ENCODE measurements at regions not wholly inside any gene's neighbourhood (a gene's known extent, or its start where the extent isn't known, plus 50 kb on each side); places are given as distances from the start of the nearest gene placed in this dataset.

GRCh38 chr9:13613296-13613695, 333.8 kb upstream of the MPDZ start:
- TF ChIP-seq RXRA (IDR thresholded peaks at IDR 0.05) (no peak), ATF3 (IDR thresholded peaks at IDR 0.05) (no peak), SP1 (IDR thresholded peaks at IDR 0.05) (no peak), GABPA (IDR thresholded peaks at IDR 0.05 in 1 of 2, conservative IDR thresholded peaks at IDR 0.05 in 1 of 2) (no peak), YY1 (IDR thresholded peaks at IDR 0.05) (no peak), CTCF (IDR thresholded peaks at IDR 0.05; ENCODE audit: low read depth, low read length, missing input control) (no peak), FOXA2 (IDR thresholded peaks at IDR 0.05) (no peak), EGR1 (IDR thresholded peaks at IDR 0.05; ENCODE audit: low read depth in 2 of 2) (no peak), REST (IDR thresholded peaks at IDR 0.05) (no peak), FOXA1 (IDR thresholded peaks at IDR 0.05) (no peak), JUND (IDR thresholded peaks at IDR 0.05) (no peak), HNF4G (IDR thresholded peaks at IDR 0.05) (no peak), TAF1 (conservative IDR thresholded peaks at IDR 0.05) (no peak), HNF4A (conservative IDR thresholded peaks at IDR 0.05) (no peak), MAX (IDR thresholded peaks at IDR 0.05) (no peak)
- no peak overlapping the region for H3K4me3 ChIP-seq (ENCODE audit: low read depth in 1 of 3, low read length in 3 of 3)
- WGBS: 81% methylated on average over 2 of the region's 2 CpGs
- no peak overlapping the region for H3K27ac ChIP-seq (ENCODE audit: low read depth in 1 of 2, low read length in 2 of 2)
- no peak for DNase-seq (ENCODE audit: low spot score)
- H3K4me1 ChIP-seq (ENCODE audit: control insufficient read depth in 4 of 4, insufficient read depth in 4 of 4, low read length in 3 of 4): no peaks in the 10 kb centered on the region
- H3K36me3 ChIP-seq (ENCODE audit: control insufficient read depth in 4 of 4, insufficient read depth in 3 of 4, low read depth in 1 of 4, low read length in 3 of 4): no peaks in the 10 kb centered on the region
- H3K9me3 ChIP-seq (ENCODE audit: control insufficient read depth in 4 of 4, low read length in 3 of 4): peaks cover 0 to 4% (median 2%) of the 10 kb centered on the region in 4 donors
- H3K27me3 ChIP-seq (ENCODE audit: control insufficient read depth in 4 of 4, insufficient read depth in 4 of 4, low read length in 3 of 4): no peaks in the 10 kb centered on the region
- no peak overlapping the region for H3K9ac ChIP-seq (ENCODE audit: low read depth in 1 of 2, low read length in 2 of 2)

GRCh38 chr9:13608451-13608850, 329.0 kb upstream of the MPDZ start:
- Histone ChIP-seq H3K27me3 (ENCODE audit: control insufficient read depth in 4 of 4, insufficient read depth in 4 of 4, low read length in 3 of 4) (no peaks in the 10 kb centered on the region), H3K4me1 (ENCODE audit: control insufficient read depth in 4 of 4, insufficient read depth in 4 of 4, low read length in 3 of 4) (no peaks in the 10 kb centered on the region), H3K4me3 (ENCODE audit: low read depth in 1 of 3, low read length in 3 of 3) (no peak overlapping the region), H3K9me3 (ENCODE audit: control insufficient read depth in 4 of 4, low read length in 3 of 4) (peaks cover 0 to 4% (median 0%) of the 10 kb centered on the region in 4 donors), H3K36me3 (ENCODE audit: control insufficient read depth in 4 of 4, insufficient read depth in 3 of 4, low read depth in 1 of 4, low read length in 3 of 4) (no peaks in the 10 kb centered on the region), H3K9ac (ENCODE audit: low read depth in 1 of 2, low read length in 2 of 2) (no peak overlapping the region), H3K27ac (ENCODE audit: low read depth in 1 of 2, low read length in 2 of 2) (no peak overlapping the region)
- TF ChIP-seq SP1 (IDR thresholded peaks at IDR 0.05) (no peak), HNF4A (conservative IDR thresholded peaks at IDR 0.05) (no peak), JUND (IDR thresholded peaks at IDR 0.05) (no peak), ZBTB33 (IDR thresholded peaks at IDR 0.05) (no peak)
- 52% methylated on average over 6 of the region's 6 CpGs for WGBS
- DNase-seq (ENCODE audit: low spot score): no peak
